GM12878 (cell line): ENCODE measurements at regions not wholly inside any gene's neighbourhood (a gene's known extent, or its start where the extent isn't known, plus 50 kb on each side); places are given as distances from the start of the nearest gene placed in this dataset.

Experiments used
- ATAC-seq: fragments of 200-7000 bp; cut with Tn5 transposase; 3 replicates; pipeline ENCODE4 v1.9.1; 2020; ENCODE audit warnings: mild to moderate bottlenecking, moderate library complexity
- BruUV-seq: library from RNA; stranded (reverse); fragments of 400-500 nt; replicated peaks from 2 replicates; lab custom pipeline; 2021; lab: Mats Ljungman, UMichigan
- CTCF ChIA-PET: fragments of 300-600 bp; sonication (Branson Sonifier 250); formaldehyde crosslinking; extraction: SDS; loops from one replicate; lab custom pipeline; 2021; ENCODE audit warnings: inconsistent platforms; lab: Yijun Ruan, JAX
- POLR2A ChIA-PET: fragments of 350-600 bp; formaldehyde crosslinking; extraction: SDS; loops from one replicate; lab custom pipeline; 2021; ENCODE audit warnings: inconsistent platforms; lab: Charles Lee
- RAD21 ChIA-PET: fragments of 300-600 bp; sonication (Branson Sonifier 250); formaldehyde crosslinking; loops from one replicate; lab custom pipeline; 2023; ENCODE audit warnings: antibody characterized with exemption; ENCODE audit not compliant: unreplicated experiment; lab: Charles Lee
- SMC1A ChIA-PET: fragments of 300-600 bp; sonication (Branson Sonifier 250); formaldehyde crosslinking; loops from one replicate; lab custom pipeline; 2023; ENCODE audit not compliant: unreplicated experiment, uncharacterized antibody; lab: Charles Lee
- DNase-seq: peaks from one replicate; pipeline ENCODE4 v3.0.0-alpha.2; 2011; ENCODE audit warnings: low read depth, low spot score
- FAIRE-seq: peaks from 3 replicates; lab custom pipeline; 2011; peaks lifted over from hg19 to GRCh38; lab: Jason Lieb, UNC
- H2AFZ ChIP-seq: 2 replicates; pipeline ENCODE4 v1.6.0; 2011; ENCODE audit warnings: low read depth, low read length, control low read depth; ENCODE audit not compliant: control insufficient read depth
- H3K27ac ChIP-seq: 2 replicates; pipeline ENCODE4 v1.5.1; 2011; ENCODE audit warnings: control low read depth; ENCODE audit not compliant: control insufficient read depth, insufficient read depth
- H3K27me3 ChIP-seq, 2 experiments: replicated peaks in 1 of 2; 2 replicates each; pipeline versions ENCODE4 v1.6.0 to v1.6.1; 2011; ENCODE audit warnings: low read length in 1 of 2; ENCODE audit not compliant: control insufficient read depth in 2 of 2, insufficient read depth in 2 of 2
- H3K36me3 ChIP-seq, 2 experiments: 2 replicates each; pipeline ENCODE4 v1.5.1; 2011; ENCODE audit warnings: low read length in 1 of 2; ENCODE audit not compliant: control insufficient read depth in 2 of 2, insufficient read depth in 2 of 2
- H3K4me1 ChIP-seq: 2 replicates; pipeline ENCODE4 v1.6.1; 2011; ENCODE audit warnings: mild to moderate bottlenecking, low read length, moderate library complexity, mixed read lengths; ENCODE audit not compliant: control insufficient read depth, insufficient read depth
- H3K4me2 ChIP-seq: 2 replicates; pipeline ENCODE4 v1.6.0; 2011; ENCODE audit warnings: control low read depth; ENCODE audit not compliant: control insufficient read depth, insufficient read depth
- H3K4me3 ChIP-seq: fragments of 200-600 bp; sonication (generic); 2 replicates; pipeline ENCODE4 v1.5.1; 2016
- H3K79me2 ChIP-seq: 2 replicates; pipeline ENCODE4 v1.6.0; 2011; ENCODE audit warnings: low read length; ENCODE audit not compliant: control insufficient read depth, insufficient read depth
- H3K9ac ChIP-seq: 2 replicates; pipeline ENCODE4 v1.8.0; 2011; ENCODE audit warnings: low read length, control low read depth, mixed read lengths; ENCODE audit not compliant: control insufficient read depth, insufficient read depth
- H3K9me3 ChIP-seq: replicated peaks from 3 replicates; pipeline ENCODE4 v1.5.1; 2011; ENCODE audit warnings: mild to moderate bottlenecking, low read length; ENCODE audit not compliant: control insufficient read depth, insufficient read depth
- H4K20me1 ChIP-seq: 2 replicates; pipeline ENCODE4 v1.6.0; 2011; ENCODE audit not compliant: control insufficient read depth, insufficient read depth
- PAX5 ChIP-seq: IDR thresholded peaks from 2 replicates; pipeline ENCODE4 v1.6.1; 2011; ENCODE audit warnings: low read depth, low read length, borderline replicate concordance
- RB1 ChIP-seq: fragments of 450-650 bp; formaldehyde crosslinking; IDR thresholded peaks from 2 replicates; pipeline ENCODE4 v1.6.1; 2017; ENCODE audit warnings: mild to moderate bottlenecking, borderline replicate concordance
- SREBF1 ChIP-seq: IDR thresholded peaks from 2 replicates; pipeline ENCODE4 v1.6.1; 2012; ENCODE audit warnings: mild to moderate bottlenecking, low read length
- WGBS: methylation state at CpG from one replicate; pipeline ENCODE4 v1.1.6; 2016; ENCODE audit warnings: low lambda C conversion rate; ENCODE audit not compliant: insufficient replicate concordance, insufficient coverage; ENCODE audit errors: missing lambda C conversion rate; 5-methylcytosine and 5-hydroxymethylcytosine counted together
- in situ Hi-C: fragments of 300-500 bp; cut with MboI; formaldehyde crosslinking; loops from 9 replicates; pipeline ENCODE4 v1.14.3; 2018; ENCODE audit warnings: mixed read lengths
- intact Hi-C: fragments of 100-400 bp; cut with micrococcal nuclease; formaldehyde crosslinking; loops from one replicate; pipeline ENCODE4 v1.14.2; 2022; ENCODE audit not compliant: unreplicated experiment
- TF ChIP-seq, protein P1 (sequence below): fragments of 450-650 bp; IDR thresholded peaks from 2 replicates; pipeline ENCODE4 v1.6.1; 2017; ENCODE audit warnings: mild to moderate bottlenecking
- TF ChIP-seq, protein P2 (sequence below): IDR thresholded peaks from 2 replicates; pipeline ENCODE4 v1.6.1; 2012; ENCODE audit warnings: low read depth, low read length, improper control_type of control experiment

DNA sequence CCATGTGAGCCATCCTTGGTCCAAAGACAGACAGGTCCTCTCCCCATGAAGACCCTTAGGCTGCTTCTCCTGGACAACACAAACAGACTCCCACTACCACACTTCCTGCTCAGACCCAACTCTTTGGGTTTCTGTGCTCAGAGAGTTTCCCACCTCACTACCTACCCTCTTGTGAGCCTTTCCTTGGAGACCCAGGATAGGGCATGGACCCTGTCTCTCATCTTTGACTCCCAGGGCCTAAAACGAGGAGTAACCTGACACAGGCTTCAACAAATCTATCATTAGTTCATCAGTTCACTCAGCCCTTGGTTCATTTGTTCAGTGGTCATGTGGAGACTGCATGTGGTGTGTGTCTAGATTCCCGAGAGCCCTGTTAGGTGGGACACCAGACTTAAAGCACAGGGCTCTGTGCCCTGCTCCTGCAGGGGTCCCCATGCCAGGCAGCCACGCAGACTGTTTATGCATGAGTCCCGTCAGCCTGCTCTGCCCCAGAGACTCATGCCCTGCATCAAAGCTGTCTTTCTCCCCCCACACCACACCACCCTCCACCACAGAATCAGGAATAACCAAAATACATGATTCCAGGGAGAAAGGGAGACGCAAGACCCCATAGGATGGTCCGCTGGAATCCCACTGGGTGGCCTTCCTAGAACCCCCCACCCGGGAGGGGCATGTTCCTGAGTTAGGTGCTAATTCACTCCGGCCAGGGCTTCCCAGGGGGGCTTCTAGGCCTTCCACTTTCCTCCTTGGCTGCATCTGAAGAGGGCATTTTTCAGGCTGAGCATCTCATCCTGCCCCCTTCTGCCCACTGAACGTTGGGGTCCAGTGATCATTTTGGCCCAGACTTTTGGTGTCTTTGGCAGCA, 100.2 kb upstream of the TEX51 start:
- no peak overlapping the region for H3K27ac ChIP-seq
- RAD21 ChIA-PET: no interaction called here
- no peak overlapping the region for H3K9ac ChIP-seq
- no TSS peak for BruUV-seq
- no peak overlapping the region for H3K4me3 ChIP-seq
- intact Hi-C loops (no loop called here), in situ Hi-C loops (no loop called here)
- ATAC-seq (no peak), DNase-seq (no peak)
- H3K4me1 ChIP-seq: no peaks in the 10 kb centered on the region
- WGBS: 8% methylated on average over 9 of the region's 9 CpGs
- CTCF ChIA-PET: no interaction called here
- TF ChIP-seq, protein P1, sequence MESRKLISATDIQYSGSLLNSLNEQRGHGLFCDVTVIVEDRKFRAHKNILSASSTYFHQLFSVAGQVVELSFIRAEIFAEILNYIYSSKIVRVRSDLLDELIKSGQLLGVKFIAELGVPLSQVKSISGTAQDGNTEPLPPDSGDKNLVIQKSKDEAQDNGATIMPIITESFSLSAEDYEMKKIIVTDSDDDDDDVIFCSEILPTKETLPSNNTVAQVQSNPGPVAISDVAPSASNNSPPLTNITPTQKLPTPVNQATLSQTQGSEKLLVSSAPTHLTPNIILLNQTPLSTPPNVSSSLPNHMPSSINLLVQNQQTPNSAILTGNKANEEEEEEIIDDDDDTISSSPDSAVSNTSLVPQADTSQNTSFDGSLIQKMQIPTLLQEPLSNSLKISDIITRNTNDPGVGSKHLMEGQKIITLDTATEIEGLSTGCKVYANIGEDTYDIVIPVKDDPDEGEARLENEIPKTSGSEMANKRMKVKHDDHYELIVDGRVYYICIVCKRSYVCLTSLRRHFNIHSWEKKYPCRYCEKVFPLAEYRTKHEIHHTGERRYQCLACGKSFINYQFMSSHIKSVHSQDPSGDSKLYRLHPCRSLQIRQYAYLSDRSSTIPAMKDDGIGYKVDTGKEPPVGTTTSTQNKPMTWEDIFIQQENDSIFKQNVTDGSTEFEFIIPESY: no peak
- TF ChIP-seq, protein P2, sequence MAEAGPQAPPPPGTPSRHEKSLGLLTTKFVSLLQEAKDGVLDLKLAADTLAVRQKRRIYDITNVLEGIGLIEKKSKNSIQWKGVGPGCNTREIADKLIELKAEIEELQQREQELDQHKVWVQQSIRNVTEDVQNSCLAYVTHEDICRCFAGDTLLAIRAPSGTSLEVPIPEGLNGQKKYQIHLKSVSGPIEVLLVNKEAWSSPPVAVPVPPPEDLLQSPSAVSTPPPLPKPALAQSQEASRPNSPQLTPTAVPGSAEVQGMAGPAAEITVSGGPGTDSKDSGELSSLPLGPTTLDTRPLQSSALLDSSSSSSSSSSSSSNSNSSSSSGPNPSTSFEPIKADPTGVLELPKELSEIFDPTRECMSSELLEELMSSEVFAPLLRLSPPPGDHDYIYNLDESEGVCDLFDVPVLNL: no peak
- no peak for TF ChIP-seq RB1
- no peak for TF ChIP-seq SREBF1
- no peak for TF ChIP-seq PAX5
- TF ChIP-seq, all 136 proteins: peak for 0
- Histone ChIP-seq H3K4me2 (no peak overlapping the region), H3K36me3 (no peaks in the 10 kb centered on the region), H3K9me3 (no peaks in the 10 kb centered on the region), H4K20me1 (no peaks in the 10 kb centered on the region), H2AFZ (no peak overlapping the region), H3K79me2 (no peaks in the 10 kb centered on the region), H3K27me3 (no peaks in the 10 kb centered on the region)
- no peak for FAIRE-seq
- POLR2A ChIA-PET: no interaction called here
- SMC1A ChIA-PET: interaction anchor here (1.1 kb wide), 1 partner anchor 22 kb away, joined by 3 read pairs; no protein-coding TSS in a partner anchor
